H54 (cell line): ENCODE measurements at regions not wholly inside any gene's neighbourhood (a gene's known extent, or its start where the extent isn't known, plus 50 kb on each side); places are given as distances from the start of the nearest gene placed in this dataset.
"Not testable (repeated sequence)": the region's sequence is repeated elsewhere in the genome, so short reads cannot be mapped to it uniquely, and the experiment has no call there.

Experiments
- DNase-seq: peaks from one replicate; pipeline ENCODE4 v3.0.0; 2011; ENCODE audit warnings: low spot score, mixed read lengths; ENCODE audit not compliant: insufficient read length
- FAIRE-seq: peaks from 3 replicates; lab custom pipeline; 2011; peaks lifted over from hg19 to GRCh38; lab: Jason Lieb, UNC
- POLR2A ChIP-seq: IDR thresholded peaks from 2 replicates; pipeline ENCODE4 v1.6.1; 2011; ENCODE audit warnings: low read depth, mild to moderate bottlenecking, low read length

- FAIRE-seq (no peak), DNase-seq (no peak)
- no peak for TF ChIP-seq POLR2A
Observed at GRCh38 chr3:182400838-182401237, 392.5 kb upstream of the ATP11B start.

DNA sequence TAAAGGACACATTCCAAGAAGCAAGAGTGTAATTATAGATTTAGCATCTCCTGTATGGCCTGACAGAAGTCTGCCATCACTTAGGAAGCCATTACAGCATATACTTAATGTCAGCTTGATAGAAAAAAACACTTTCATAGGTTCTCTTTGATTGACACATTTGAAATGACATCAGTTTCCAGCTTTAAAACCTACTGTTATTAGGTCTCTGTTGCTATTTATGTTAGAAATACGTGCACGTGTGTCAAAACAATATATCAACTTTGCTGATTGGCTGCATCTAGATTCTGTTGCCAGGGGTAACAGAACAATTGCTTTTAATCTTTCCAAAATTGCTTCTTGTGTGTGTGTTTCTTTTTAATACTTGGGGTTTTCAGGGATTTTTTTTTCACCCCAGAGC lies 389.3 kb upstream of the ATP11B start:
- TF ChIP-seq POLR2A: no peak
- DNase-seq (no peak), FAIRE-seq (no peak)

- FAIRE-seq (no peak), DNase-seq (no peak)
- TF ChIP-seq POLR2A: no peak
Observed at GRCh38 chr3:182405759-182406158, 387.5 kb upstream of the ATP11B start.

GRCh38 chr3:182406786-182407185 lies 386.5 kb upstream of the ATP11B start:
- DNase-seq: no peak
- TF ChIP-seq POLR2A: no peak
- FAIRE-seq: no peak

- DNase-seq (no peak), FAIRE-seq (no peak)
- no peak for TF ChIP-seq POLR2A
Observed at GRCh38 chr3:182410051-182410450, 383.3 kb upstream of the ATP11B start.

DNA sequence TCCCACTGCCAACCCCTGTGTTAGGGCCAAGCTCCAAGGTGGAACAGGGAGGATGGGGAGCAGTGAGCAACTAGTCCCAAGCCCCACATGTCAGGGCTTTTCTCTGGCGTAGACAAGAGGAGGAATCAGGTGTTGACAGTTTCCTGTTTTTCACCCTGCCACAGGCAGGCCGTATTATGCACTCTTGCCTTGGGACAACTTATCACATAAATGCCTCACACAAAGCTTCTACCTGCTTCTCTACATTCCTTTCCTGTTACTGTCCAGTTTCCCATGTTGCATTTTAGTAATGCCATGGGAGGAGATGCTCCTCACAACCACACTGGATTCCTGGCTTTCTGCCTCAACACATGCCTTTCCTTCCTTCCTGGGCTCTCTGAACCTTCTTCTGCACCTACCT lies 381.2 kb upstream of the ATP11B start:
- TF ChIP-seq POLR2A: no peak
- FAIRE-seq (no peak), DNase-seq (no peak)

DNA sequence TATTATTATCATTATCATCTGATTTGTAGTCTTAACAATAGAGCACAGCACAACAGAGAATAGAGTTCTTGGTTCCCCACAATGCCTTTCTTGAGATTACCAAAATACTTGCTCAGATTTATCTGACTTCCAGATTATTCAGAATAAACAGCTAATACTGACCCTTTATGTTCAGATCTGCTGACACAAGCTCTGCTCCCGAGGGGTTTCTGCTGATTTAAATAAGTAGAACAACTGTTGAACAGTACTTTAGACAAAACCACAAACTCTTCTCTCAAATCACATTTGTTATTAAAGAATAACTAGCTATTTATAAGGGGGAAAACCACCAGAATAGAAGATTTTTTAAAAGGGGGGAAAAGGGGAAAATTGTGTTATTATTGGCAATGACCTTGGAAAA lies 380.2 kb upstream of the ATP11B start:
- no peak for TF ChIP-seq POLR2A
- no peak for FAIRE-seq
- no peak for DNase-seq

DNA sequence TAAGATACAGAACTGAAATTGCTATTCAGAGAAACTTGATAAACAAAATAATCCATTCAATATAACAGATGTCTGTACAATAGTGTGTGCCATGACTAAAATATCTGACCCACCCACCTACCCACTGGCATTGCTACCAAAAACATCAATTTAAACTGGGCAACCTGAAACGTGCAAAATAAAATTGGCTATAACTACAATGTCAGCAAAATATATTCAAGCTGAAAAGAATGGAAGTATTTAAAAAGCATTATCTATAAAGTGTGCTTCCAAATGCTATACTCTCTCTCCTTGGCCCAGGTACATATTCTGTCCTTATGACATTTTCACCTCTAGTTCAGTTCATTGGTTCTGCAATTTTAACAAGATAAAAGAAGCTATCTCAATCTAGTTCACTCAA lies 379.6 kb upstream of the ATP11B start:
- TF ChIP-seq POLR2A: no peak
- FAIRE-seq (no peak), DNase-seq (no peak)

- DNase-seq (no peak), FAIRE-seq (no peak)
- no peak for TF ChIP-seq POLR2A
Observed at GRCh38 chr3:182414586-182414985, 378.7 kb upstream of the ATP11B start.

GRCh38 chr3:182420741-182421140 lies 372.6 kb upstream of the ATP11B start:
- TF ChIP-seq POLR2A: no peak
- DNase-seq: no peak
- FAIRE-seq: no peak

GRCh38 chr3:182424006-182424405 lies 369.3 kb upstream of the ATP11B start:
- TF ChIP-seq POLR2A: no peak
- DNase-seq (no peak), FAIRE-seq (no peak)

- DNase-seq: not testable (repeated sequence)
Observed at GRCh38 chr3:182425926-182426718, 367.2 kb upstream of the ATP11B start.

GRCh38 chr3:182431972-182432371 lies 361.3 kb upstream of the ATP11B start:
- not testable (repeated sequence) for FAIRE-seq

More at GRCh38 chr3:182425926-182426718, 367.2 kb upstream of the ATP11B start:
- not testable (repeated sequence) for FAIRE-seq

DNA sequence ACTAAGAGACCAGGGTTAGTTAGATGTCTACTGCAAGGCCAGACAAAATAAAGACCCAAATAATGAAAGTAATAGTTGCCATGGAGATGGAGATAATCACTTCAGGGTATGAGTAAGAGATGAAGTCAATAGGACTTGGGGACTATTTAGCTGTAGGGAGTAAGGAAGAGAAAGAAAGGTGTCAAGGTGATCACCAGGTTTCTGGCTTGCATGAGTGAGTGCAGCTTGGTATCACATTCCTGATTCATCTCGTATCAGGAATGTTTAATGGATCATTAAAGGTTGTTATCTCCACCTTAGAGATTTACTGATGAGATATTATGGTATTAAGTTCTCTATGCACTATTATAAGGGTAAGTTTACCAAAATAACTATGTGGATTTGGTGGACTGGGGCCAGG lies 357.4 kb upstream of the ATP11B start:
- DNase-seq (no peak), FAIRE-seq (no peak)
- no peak for TF ChIP-seq POLR2A

More at GRCh38 chr3:182431972-182432371, 361.3 kb upstream of the ATP11B start:
- DNase-seq: not testable (repeated sequence)

- DNase-seq: no peak
- FAIRE-seq: no peak
- TF ChIP-seq POLR2A: no peak
Observed at GRCh38 chr3:182436547-182436946, 356.8 kb upstream of the ATP11B start.

DNA sequence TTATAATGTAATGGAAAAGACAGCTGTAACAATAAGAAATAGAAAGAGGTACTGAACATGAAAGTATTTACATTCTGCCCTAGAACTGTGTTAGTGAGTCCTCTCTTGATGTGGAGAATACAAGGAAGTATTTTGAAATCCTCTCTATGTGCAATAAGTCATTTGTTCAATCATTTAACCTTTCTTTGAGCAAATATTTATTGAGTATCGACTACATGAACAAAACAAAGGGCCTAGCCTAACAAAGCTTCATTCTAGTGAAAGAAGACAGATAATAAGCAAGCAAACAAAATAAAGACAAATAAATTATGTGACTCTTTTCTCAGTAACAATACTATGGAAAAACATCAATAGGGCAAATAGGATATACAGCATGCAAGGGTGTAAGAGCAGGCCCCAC lies 354.9 kb upstream of the ATP11B start:
- DNase-seq: no peak
- no peak for FAIRE-seq
- no peak for TF ChIP-seq POLR2A
